Mesendoderm (in vitro differentiated cells): ENCODE measurements at regions not wholly inside any gene's neighbourhood (a gene's known extent, or its start where the extent isn't known, plus 50 kb on each side); places are given as distances from the start of the nearest gene placed in this dataset.

Experiments used
- DNase-seq: peaks from one replicate; pipeline ENCODE4 v3.0.0; 2013
- H2AK5ac ChIP-seq: 2 replicates; pipeline ENCODE4 v1.6.1; 2013; ENCODE audit warnings: low read length, inconsistent platforms
- H2BK120ac ChIP-seq: 2 replicates; pipeline ENCODE4 v1.6.1; 2013; ENCODE audit warnings: low read depth, mild to moderate bottlenecking, low read length, moderate library complexity, mixed read lengths
- H2BK15ac ChIP-seq: replicated peaks from 2 replicates; pipeline ENCODE4 v1.6.1; 2013; ENCODE audit warnings: low read depth, mild to moderate bottlenecking, moderate library complexity
- H2BK5ac ChIP-seq: 2 replicates; pipeline ENCODE4 v1.6.1; 2013; ENCODE audit warnings: low read length, inconsistent platforms
- H3K18ac ChIP-seq: 2 replicates; pipeline ENCODE4 v1.6.1; 2013; ENCODE audit warnings: mild to moderate bottlenecking, low read length, mixed read lengths
- H3K23ac ChIP-seq: one replicate; pipeline ENCODE4 v1.6.1; 2013; ENCODE audit warnings: low read length
- H3K27ac ChIP-seq: 2 replicates; pipeline ENCODE4 v1.5.1; 2013; ENCODE audit warnings: low read depth, mild to moderate bottlenecking, inconsistent platforms, low read length, moderate library complexity
- H3K27me3 ChIP-seq: 2 replicates; pipeline ENCODE4 v1.6.1; 2013; ENCODE audit warnings: low read length, control low read depth, mild to moderate bottlenecking, inconsistent platforms; ENCODE audit not compliant: insufficient read depth, poor library complexity
- H3K36me3 ChIP-seq: 2 replicates; pipeline ENCODE4 v1.6.1; 2013; ENCODE audit warnings: low read length, inconsistent platforms; ENCODE audit not compliant: control insufficient read depth, insufficient read depth
- H3K4ac ChIP-seq: one replicate; pipeline ENCODE4 v1.6.1; 2013; ENCODE audit warnings: low read depth, mild to moderate bottlenecking, low read length, moderate library complexity
- H3K4me1 ChIP-seq: 2 replicates; pipeline ENCODE4 v1.6.1; 2013; ENCODE audit warnings: low read depth, low read length, inconsistent platforms; ENCODE audit not compliant: control insufficient read depth
- H3K4me2 ChIP-seq: 2 replicates; pipeline ENCODE4 v1.6.1; 2013; ENCODE audit warnings: low read length
- H3K4me3 ChIP-seq: 2 replicates; pipeline ENCODE4 v1.5.1; 2013; ENCODE audit warnings: mild to moderate bottlenecking, low read length
- H3K56ac ChIP-seq: one replicate; pipeline ENCODE4 v1.6.1; 2013; ENCODE audit warnings: low read length
- H3K79me1 ChIP-seq: 2 replicates; pipeline ENCODE4 v1.6.1; 2013; ENCODE audit warnings: low read length, inconsistent platforms
- H3K79me2 ChIP-seq: 2 replicates; pipeline ENCODE4 v1.6.1; 2013; ENCODE audit warnings: mild to moderate bottlenecking, low read length; ENCODE audit not compliant: control insufficient read depth, insufficient read depth
- H3K9ac ChIP-seq: 2 replicates; pipeline ENCODE4 v1.6.1; 2013; ENCODE audit warnings: low read length, inconsistent platforms
- H4K5ac ChIP-seq: one replicate; pipeline ENCODE4 v1.6.1; 2013; ENCODE audit warnings: low read length
- H4K8ac ChIP-seq: one replicate; pipeline ENCODE4 v1.6.1; 2013; ENCODE audit warnings: low read depth, mild to moderate bottlenecking, control low read depth, low read length, moderate library complexity
- WGBS: extraction: QIAGEN DNeasy Blood & Tissue Kit; methylation state at CpG from one replicate; pipeline ENCODE4 v1.1.7; 2013; ENCODE audit warnings: low lambda C conversion rate, missing lambda C conversion rate; ENCODE audit not compliant: insufficient coverage; ENCODE audit errors: extremely low coverage; 5-methylcytosine and 5-hydroxymethylcytosine counted together

DNA sequence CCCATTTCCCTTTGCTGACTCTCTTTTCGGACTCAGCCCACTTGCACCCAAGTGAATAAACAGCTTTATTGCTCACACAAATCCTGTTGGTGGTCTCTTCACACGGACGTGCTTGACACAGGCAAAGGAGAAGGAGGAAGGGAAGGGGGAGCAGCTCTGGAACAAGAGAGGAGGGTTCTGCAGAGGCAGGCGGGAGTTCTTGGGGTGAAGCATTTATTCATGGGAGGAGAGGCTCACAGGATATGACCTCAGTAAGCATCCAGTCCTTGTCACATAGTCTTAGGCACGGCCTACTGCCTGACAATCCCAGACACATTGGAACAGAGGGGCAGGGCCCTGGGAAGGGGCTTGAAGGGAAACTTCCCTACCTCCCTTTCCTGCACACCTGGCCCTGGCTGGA lies 171.7 kb upstream of the HS6ST1 start:
- H2BK15ac ChIP-seq: no peak overlapping the region
- H3K4me2 ChIP-seq: no peak overlapping the region
- H2BK5ac ChIP-seq: no peak overlapping the region
- no peak overlapping the region for H3K9ac ChIP-seq
- no peaks in the 10 kb centered on the region for H3K27me3 ChIP-seq
- H3K56ac ChIP-seq: peak overlapping the region; percentile 0
- no peak overlapping the region for H2AK5ac ChIP-seq
- H3K18ac ChIP-seq: no peak overlapping the region
- peaks cover 10% of the 10 kb centered on the region for H3K4me1 ChIP-seq
- H3K79me2 ChIP-seq: no peaks in the 10 kb centered on the region
- H3K27ac ChIP-seq: no peak overlapping the region
- no CpG with 5 or more reads among the region's 5 CpGs for WGBS
- H3K36me3 ChIP-seq: no peaks in the 10 kb centered on the region
- H3K79me1 ChIP-seq: no peaks in the 10 kb centered on the region
- no peak overlapping the region for H3K4ac ChIP-seq
- H2BK120ac ChIP-seq: no peak overlapping the region
- no peak overlapping the region for H4K5ac ChIP-seq
- H3K4me3 ChIP-seq: no peak overlapping the region
- no peak overlapping the region for H4K8ac ChIP-seq
- DNase-seq: no peak
- H3K23ac ChIP-seq: no peak overlapping the region

GRCh38 chr2:128490881-128491691 lies 172.4 kb upstream of the HS6ST1 start:
- peaks cover 10% of the 10 kb centered on the region for H3K4me1 ChIP-seq
- H2BK120ac ChIP-seq: no peak overlapping the region
- no peak for DNase-seq
- no peak overlapping the region for H2AK5ac ChIP-seq
- no peak overlapping the region for H3K4ac ChIP-seq
- WGBS: no CpG with 5 or more reads among the region's 12 CpGs
- H2BK5ac ChIP-seq: no peak overlapping the region
- H2BK15ac ChIP-seq: no peak overlapping the region
- H4K8ac ChIP-seq: no peak overlapping the region
- H3K4me2 ChIP-seq: no peak overlapping the region
- H3K36me3 ChIP-seq: no peaks in the 10 kb centered on the region
- no peaks in the 10 kb centered on the region for H3K27me3 ChIP-seq
- H3K9ac ChIP-seq: no peak overlapping the region
- no peak overlapping the region for H3K23ac ChIP-seq
- H3K18ac ChIP-seq: no peak overlapping the region
- H3K79me1 ChIP-seq: no peaks in the 10 kb centered on the region
- H3K4me3 ChIP-seq: no peak overlapping the region
- no peaks in the 10 kb centered on the region for H3K79me2 ChIP-seq
- H3K27ac ChIP-seq: no peak overlapping the region
- H3K56ac ChIP-seq: no peak overlapping the region
- no peak overlapping the region for H4K5ac ChIP-seq

DNA sequence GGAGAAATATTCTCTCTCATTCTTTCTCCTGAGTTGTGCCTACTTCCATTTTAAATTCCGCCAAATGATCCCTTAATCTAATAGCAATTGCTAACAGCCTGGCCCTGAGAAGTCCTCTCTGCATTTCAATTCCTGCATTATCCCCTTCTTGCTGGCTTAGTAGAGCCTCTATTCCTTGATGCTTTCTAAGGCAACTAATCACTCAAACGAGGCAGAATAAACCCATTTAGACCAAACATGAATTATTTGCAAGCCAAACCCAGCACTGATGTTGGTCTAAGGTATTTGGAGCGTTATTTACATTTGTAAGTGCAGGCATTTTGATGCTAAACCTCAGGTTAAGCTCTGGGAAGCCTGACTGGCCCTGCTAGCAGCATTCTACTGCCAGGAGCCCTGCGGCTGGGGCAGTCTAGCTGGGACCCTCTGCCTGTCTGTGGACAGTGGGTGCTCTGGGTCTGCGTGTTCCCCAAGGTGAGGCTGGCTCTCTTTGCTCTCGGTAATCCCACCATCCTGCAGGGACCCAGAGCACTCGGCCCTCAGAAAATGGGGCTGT lies 173.1 kb upstream of the HS6ST1 start:
- WGBS: no CpG with 5 or more reads among the region's 7 CpGs
- no peak overlapping the region for H2BK5ac ChIP-seq
- H2BK15ac ChIP-seq: no peak overlapping the region

DNA sequence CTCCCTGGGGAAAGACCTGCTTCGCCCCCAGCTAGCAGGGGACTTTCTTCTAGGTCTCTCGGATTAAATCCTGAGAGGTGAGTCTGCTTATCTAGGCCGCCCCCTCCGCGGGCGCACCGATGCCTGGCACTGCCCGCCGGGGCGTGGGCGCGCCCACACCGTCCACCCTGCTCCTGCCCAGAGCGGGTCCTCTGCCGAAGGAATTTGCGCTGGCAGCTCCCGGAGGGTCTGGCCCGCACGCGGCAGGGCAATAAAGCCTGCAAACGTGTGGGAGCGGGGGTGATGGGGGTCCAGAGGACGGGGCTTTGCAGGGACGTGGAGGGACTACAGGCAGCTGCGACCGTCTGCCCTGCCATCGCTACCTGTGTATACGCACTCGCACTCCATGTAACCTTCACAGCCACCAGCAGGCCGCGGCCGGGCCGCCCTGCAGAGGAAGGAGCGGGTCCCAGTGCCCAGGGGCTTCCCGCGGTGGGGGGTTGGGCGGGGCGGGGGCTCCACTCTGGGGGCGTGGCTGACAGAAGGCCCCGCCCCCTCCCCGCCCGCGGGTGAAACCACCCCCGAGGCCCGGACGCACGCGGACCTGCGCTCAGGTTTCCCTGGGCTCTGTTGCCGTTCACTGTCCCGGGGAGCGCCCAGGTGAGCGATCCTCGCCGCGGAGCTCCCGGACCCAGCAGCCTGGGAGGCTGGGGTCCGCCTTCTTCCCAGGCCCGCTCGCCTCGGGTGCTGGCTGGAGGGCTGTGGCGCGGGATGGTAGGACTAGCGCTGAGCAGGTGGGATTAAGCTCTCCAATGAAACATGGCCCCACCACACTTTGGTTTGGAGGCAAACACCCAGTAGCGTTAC lies 174.5 kb upstream of the HS6ST1 start:
- H3K4me3 ChIP-seq: no peak overlapping the region
- no peaks in the 10 kb centered on the region for H3K27me3 ChIP-seq
- H3K4me1 ChIP-seq: peaks cover 10% of the 10 kb centered on the region
- H3K79me1 ChIP-seq: no peaks in the 10 kb centered on the region
- H3K27ac ChIP-seq: no peak overlapping the region
- H3K79me2 ChIP-seq: no peaks in the 10 kb centered on the region
- no peak overlapping the region for H2BK5ac ChIP-seq
- no CpG with 5 or more reads among the region's 65 CpGs for WGBS
- no peak overlapping the region for H4K5ac ChIP-seq
- no peak overlapping the region for H3K4me2 ChIP-seq
- no peak overlapping the region for H2BK120ac ChIP-seq
- H3K23ac ChIP-seq: no peak overlapping the region
- no peak overlapping the region for H4K8ac ChIP-seq
- no peaks in the 10 kb centered on the region for H3K36me3 ChIP-seq
- H3K56ac ChIP-seq: no peak overlapping the region
- H3K9ac ChIP-seq: no peak overlapping the region
- H3K4ac ChIP-seq: no peak overlapping the region
- H2AK5ac ChIP-seq: no peak overlapping the region
- no peak overlapping the region for H3K18ac ChIP-seq
- no peak overlapping the region for H2BK15ac ChIP-seq
- DNase-seq: no peak

More for the DNA sequence above, 173.1 kb upstream of the HS6ST1 start:
- no peaks in the 10 kb centered on the region for H3K79me2 ChIP-seq
- H3K4ac ChIP-seq: peak overlapping the region; percentile 8
- no peak for DNase-seq
- no peak overlapping the region for H2AK5ac ChIP-seq
- no peak overlapping the region for H3K9ac ChIP-seq
- H3K18ac ChIP-seq: no peak overlapping the region
- peaks cover 10% of the 10 kb centered on the region for H3K4me1 ChIP-seq
- no peak overlapping the region for H2BK120ac ChIP-seq
- no peak overlapping the region for H4K5ac ChIP-seq
- H3K27ac ChIP-seq: no peak overlapping the region
- no peaks in the 10 kb centered on the region for H3K79me1 ChIP-seq
- no peak overlapping the region for H3K4me3 ChIP-seq
- H4K8ac ChIP-seq: no peak overlapping the region
- no peak overlapping the region for H3K4me2 ChIP-seq
- H3K36me3 ChIP-seq: no peaks in the 10 kb centered on the region
- H3K27me3 ChIP-seq: no peaks in the 10 kb centered on the region
- H3K56ac ChIP-seq: no peak overlapping the region
- no peak overlapping the region for H3K23ac ChIP-seq

GRCh38 chr2:128493880-128494279 lies 175.2 kb upstream of the HS6ST1 start:
- no peaks in the 10 kb centered on the region for H3K27me3 ChIP-seq
- H3K36me3 ChIP-seq: no peaks in the 10 kb centered on the region
- no peak overlapping the region for H4K8ac ChIP-seq
- H3K23ac ChIP-seq: no peak overlapping the region
- no CpG with 5 or more reads among the region's 15 CpGs for WGBS
- DNase-seq: no peak
- H2BK5ac ChIP-seq: no peak overlapping the region
- no peak overlapping the region for H3K18ac ChIP-seq
- no peak overlapping the region for H2BK15ac ChIP-seq
- H4K5ac ChIP-seq: no peak overlapping the region
- no peak overlapping the region for H3K4ac ChIP-seq
- no peak overlapping the region for H3K4me3 ChIP-seq
- no peak overlapping the region for H2AK5ac ChIP-seq
- no peak overlapping the region for H2BK120ac ChIP-seq
- H3K4me1 ChIP-seq: peaks cover 8% of the 10 kb centered on the region
- no peak overlapping the region for H3K56ac ChIP-seq
- H3K9ac ChIP-seq: no peak overlapping the region
- H3K4me2 ChIP-seq: no peak overlapping the region
- H3K27ac ChIP-seq: no peak overlapping the region
- no peaks in the 10 kb centered on the region for H3K79me1 ChIP-seq
- no peaks in the 10 kb centered on the region for H3K79me2 ChIP-seq
